Inflammatory macrophage treated with lipopolysaccharide for 4 hours (primary cell): ENCODE measurements at regions not wholly inside any gene's neighbourhood (a gene's known extent, or its start where the extent isn't known, plus 50 kb on each side); places are given as distances from the start of the nearest gene placed in this dataset.
A peak's percentile ranks its signal among the peaks of the same experiment; 100 is the strongest.

Experiments
- DNase-seq: peaks from one replicate; pipeline ENCODE4 v3.0.0-alpha.2; 2020

DNA sequence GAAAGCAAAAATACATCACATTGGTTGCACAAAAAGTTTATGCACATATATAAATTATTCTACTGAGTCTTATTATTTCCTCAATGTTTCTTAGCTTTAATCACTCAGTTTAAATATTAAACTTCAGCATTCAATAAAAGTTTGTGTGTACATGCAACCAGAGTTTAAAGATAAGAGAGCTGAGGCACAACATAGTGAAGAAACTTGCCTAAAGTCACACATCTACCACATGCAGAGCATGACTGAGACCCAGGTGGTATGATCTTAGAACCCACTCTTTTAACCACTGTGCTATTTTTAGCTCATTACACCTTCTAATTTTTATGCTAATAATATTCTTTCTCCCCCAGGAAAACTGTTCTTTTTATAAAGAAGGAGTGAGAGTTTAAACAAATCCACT lies 96.1 kb upstream of the GOLIM4 start:
- DNase-seq: no peak

DNA sequence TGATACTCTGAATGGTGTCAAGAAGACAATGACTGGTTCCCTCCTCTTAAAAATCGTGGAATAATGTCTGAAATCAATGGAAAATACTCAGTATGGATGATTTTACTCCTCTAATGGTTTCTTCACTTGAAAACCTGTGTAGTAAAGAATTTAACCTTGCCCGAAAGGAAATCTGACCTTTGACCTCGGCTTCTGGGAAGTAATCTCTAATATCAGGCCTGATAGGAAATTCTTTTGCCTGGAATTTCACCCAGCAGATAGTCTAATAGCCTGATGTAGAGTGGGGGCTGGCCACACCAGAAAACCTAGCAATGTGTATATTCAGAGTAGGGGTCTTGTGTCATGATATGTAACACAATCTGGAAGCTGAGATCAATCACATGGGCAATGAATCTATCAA lies 91.5 kb upstream of the GOLIM4 start:
- DNase-seq: no peak

DNA sequence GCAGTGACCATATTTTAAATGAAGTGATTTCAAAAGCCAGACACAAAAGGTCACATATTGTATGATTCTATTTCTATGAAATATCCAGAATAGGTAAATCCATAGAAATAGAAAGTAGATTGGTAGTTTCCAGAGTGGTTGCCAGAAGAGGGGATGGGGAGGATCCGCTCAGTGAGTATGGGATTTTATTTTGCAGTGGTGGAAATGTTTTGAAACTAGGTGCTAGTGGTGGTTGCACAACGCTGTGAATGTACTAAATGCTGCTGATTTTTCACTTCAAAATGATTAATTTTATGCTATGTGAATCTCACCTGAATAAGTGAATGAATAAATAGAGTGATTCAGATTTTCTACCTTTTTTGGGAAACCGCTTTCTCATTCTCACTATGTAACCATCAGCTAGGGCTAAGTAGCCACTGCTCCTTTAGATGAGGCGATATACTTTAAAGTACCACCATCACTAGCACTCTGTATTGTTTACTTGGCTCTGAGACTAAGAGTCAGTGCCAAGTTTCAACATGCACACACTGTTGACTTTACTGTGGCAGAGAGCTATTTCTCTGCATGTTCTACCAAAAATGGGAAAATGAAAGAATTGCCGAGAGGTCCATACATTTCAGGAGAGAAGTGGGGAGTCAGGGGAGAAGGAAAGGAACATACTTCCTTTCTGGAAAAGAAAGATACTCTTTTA lies 90.7 kb upstream of the GOLIM4 start:
- DNase-seq: no peak

DNA sequence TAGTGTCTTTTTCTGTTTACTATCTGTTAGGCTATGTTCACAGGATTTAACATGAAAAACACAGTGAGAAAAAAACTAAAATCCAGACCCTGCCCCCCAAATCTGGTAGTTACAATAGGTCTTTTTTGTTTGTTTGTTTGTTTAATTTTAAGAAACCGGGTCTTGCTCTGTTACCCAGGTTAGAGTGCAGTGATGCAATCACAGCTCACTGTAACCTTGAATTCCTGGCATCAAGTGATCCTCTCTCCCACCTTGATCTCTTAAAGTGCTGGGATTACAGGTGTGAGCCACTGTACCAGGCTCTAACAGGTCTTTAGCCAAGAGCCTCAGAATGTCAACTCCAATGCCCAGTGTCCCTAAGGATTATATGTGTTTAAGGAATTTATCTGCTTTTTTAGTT lies 88.0 kb upstream of the GOLIM4 start:
- DNase-seq: no peak

DNA sequence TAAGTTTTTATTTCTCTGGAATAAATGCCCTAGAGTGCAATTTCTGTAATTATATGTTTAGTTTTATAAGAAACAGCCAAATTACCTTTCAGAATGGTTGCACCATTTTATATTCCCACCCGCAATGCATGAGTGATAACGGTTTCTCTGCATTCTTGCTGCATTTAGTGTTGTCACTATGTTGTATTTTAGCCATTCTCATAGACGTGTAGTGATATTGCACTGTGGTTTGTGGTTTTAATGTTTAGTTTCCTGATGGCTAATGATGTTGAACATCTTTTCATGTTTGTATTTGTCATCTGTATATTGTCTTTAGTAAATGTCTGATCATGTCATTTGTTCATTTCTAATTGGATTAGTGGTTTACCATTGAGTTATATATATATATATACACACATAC lies 73.0 kb upstream of the GOLIM4 start:
- DNase-seq: no peak

DNA sequence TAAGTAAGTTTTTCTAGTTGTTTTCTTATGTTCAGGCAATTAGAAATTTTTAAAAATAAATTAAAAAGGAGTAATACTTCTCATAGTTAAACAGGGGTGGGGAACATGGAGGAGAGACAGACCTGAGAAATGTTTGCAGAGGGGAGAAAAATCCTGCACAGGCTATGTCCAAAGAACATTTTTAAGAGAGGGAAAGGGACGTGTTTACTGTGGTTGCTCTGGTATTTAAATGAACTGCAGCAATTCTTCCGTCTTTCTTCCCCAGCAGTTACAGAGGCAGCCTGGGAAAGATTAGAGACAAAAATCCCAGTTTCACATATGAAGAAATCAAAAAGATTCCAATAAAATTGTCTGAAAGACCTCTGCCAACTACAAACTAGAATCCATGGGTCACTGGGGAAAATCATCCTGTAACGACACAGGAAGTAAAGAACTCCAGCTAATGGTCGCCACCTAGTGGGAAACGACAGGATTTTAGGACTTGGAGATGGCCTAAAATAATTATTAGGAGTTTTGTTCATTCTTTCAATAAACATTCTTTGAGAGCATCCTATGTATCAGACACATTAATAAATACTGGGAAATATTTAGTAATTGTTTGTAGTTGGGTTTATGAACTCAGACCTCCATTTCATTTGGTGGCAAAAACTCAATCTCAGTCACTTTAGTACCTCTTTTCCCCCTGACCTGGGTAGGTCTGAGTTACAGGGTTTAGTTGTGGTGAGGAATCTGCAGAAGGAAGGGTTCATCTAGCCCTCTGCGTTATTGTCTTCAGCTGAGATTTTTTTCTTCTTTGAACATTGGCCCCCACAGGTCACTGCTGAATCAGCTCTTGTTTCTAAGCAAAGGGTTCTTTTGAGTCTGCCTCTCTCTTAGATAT lies 69.9 kb upstream of the GOLIM4 start:
- DNase-seq: peak; percentile 72

DNA sequence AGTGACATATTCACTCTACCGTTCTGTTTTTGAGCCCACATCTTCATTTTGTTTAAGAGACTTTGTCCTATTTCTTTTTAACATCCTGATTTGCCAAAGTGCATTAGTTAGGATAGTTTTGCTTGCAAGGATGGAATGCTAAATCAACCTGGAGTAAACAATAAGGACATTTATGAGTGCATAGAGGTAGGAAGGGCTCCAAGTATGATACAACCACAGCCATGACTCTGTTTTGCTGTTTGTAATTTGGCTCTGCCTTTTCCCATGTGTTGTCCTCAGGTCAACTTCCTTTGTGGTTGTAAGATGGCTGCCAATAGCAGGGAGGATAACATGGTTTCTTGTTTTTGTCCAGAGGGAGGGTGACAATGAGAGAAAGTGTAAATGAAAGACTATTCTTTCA lies 66.4 kb upstream of the GOLIM4 start:
- DNase-seq: no peak

DNA sequence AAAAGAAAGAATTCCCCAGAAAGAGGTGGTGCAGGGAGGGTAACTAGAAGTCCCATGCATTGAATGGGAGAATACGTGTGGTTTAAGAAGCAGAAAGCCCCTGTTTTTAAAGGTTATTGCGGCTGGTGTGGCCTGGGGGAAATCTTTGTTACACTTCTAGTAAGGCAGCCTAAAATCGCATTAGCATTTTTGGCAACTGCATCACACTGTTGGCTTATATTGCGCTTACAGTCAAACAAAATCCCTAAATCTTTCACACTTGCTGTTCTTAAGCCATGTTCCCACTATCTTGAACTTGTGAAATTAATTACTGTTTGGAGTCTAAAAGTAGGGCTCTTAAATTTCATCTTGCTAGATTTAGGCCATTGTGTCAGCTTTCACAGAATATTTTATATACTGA lies 66.0 kb upstream of the GOLIM4 start:
- no peak for DNase-seq

DNA sequence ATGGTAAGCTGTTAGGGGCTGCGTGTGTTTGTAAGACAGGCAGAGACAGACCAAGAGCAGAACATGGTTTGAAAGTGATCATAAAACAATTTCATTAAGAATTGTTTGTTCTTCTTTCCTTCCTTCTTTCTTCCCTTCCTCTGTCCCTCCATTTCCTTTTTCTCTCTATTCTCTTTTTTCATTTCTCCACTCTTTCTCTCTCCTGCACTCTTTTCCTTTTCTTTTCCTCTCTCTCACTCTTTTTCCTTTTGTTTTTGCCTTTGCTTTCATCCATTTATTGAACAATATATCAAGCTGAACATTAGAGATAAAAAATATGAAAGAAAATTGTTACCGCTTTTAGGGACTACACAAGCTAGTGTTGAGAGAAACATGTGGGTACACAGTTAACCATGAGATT lies 62.2 kb upstream of the GOLIM4 start:
- no peak for DNase-seq

DNA sequence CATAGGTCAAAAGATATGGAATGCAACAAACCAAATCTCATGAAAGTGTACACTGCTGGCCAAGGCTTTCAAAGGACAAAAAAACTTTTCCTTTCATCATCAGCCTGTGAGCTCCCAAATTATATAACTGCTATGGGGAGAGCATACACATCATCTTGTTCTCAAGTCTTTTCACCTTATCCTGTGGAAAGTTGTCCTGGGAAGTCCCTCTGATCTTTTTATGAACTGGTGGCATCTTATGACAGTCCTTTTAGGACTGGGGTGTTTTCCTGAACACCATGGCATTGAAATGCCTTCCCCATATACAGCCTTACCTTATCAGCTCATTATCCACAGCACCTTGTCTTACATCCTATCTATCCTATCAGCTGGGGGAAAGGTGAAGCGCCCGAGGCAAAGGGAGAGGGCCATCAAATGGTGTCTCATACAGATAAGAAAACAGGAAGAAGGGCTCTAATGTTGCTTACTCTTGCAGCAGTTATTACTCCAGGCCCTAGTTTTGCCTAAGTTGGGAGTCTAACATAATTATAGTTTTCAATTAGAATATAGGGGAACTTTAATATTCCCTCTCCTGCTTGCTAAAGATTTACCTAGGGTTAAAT lies 61.5 kb upstream of the GOLIM4 start:
- peak; percentile 11 for DNase-seq

DNA sequence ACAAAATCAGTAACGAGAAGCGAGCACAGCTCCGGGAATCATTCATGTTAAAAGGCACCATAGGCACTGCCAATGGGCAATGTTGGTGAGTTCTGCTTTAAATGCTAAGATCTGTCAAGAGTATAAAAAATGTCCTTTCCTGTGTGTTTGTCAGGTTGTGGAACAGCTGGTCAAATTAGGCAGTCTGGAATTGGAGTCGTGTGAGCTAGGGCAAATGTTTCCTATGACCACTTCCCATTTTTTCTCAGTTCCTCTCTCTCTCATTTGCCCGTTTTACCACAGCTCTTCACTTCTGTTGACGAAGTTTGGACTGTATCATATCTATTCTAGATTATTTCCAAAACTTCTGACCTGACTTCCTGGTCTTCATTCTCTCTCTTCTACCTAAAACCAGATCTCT lies 60.8 kb upstream of the GOLIM4 start:
- peak; percentile 45 for DNase-seq

DNA sequence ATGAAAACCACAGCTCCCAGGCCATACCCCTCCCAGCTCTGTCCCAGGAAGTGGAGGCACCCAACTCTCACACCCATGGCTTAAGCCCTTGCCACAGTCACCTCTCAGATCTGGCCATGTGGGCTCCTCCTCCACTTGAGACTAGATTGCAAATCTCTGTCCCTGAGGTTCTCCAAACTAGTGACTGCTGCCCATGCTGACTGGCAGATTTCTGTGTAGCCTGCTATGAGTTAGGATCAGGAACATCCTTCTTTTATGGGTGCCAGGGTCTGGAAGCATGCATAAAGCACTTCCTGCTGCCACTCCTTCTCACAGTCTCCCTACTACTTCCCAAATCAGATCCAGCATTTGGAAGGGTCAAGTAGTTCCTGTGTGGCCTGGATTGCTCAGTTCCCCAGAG lies 59.6 kb upstream of the GOLIM4 start:
- peak; percentile 8 for DNase-seq

DNA sequence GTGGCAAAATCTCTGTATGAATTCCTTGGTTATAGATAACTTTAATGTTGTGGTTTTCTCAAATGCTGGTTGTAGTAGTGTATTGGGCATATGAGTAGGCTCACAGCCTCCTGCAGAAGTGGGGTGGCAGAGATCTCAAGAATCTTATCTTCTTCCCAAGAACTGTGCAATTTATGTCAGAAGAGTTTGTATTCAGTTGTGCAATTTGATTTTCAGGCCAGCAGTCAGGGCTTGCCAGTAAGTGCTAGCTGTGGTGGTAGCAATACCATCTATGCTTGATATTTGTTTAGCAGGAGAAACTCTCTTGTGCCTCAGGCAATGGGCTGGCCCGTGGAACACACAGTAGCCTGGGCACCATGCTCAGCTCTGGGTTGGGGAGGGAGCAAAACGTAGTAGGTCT lies 58.4 kb upstream of the GOLIM4 start:
- no peak for DNase-seq

DNA sequence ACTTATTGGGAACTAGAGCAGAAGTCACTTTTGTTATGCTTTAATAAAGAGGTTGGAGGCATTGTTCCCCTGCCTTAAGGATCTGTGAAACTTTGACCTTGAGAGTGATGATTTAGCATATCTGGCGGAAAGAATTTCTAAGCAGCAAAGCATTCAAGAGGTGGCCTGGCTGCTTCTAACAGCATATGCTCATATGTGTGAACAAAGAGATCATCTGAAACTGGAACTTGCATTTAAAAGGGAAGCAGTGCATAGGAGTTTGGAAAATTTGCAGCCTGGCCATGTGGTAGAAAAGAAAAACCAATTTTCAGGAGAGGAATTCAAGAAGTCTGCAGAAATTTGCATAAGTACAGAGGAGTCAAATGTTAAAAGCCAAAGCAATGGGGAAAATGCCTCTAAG lies 56.4 kb upstream of the GOLIM4 start:
- no peak for DNase-seq
